ENCODE measurements at regions not wholly inside any gene's neighbourhood (a gene's known extent, or its start where the extent isn't known, plus 50 kb on each side); places are given as distances from the start of the nearest gene placed in this dataset.

- TF ChIP-seq CHD7 (IDR thresholded peaks at IDR 0.05; ENCODE audit: insufficient replicate concordance, low read length) (no peak), USF2 (IDR thresholded peaks at IDR 0.05; ENCODE audit: low read length) (no peak)
Observed at GRCh38 chr1:56297208-56297607, 282.2 kb downstream of the PLPP3 start (continued).
